HEK293 (cell line): ENCODE measurements at regions not wholly inside any gene's neighbourhood (a gene's known extent, or its start where the extent isn't known, plus 50 kb on each side); places are given as distances from the start of the nearest gene placed in this dataset.

Experiments used
- CTCF ChIA-PET: fragments of 350-600 bp; formaldehyde crosslinking; extraction: SDS; loops from one replicate; lab custom pipeline; 2021; ENCODE audit warnings: antibody characterized with exemption; lab: Yijun Ruan, JAX
- POLR2A ChIA-PET: fragments of 300-600 bp; formaldehyde crosslinking; extraction: SDS; loops from one replicate; lab custom pipeline; 2020; ENCODE audit warnings: antibody characterized with exemption, inconsistent platforms; lab: Yijun Ruan, JAX
- H3K27ac ChIP-seq: fragments of 200-500 bp; sonication (Bioruptor generic); 2 replicates; pipeline ENCODE4 v1.5.1; 2014; ENCODE audit warnings: low read depth, low read length, control low read depth, inconsistent platforms; ENCODE audit errors: extremely low read depth
- H3K36me3 ChIP-seq, 2 experiments: fragments of 200-500 bp in 1 of 2; sonication (Bioruptor generic) in 1 of 2; 1 replicate in 1 of 2; 2 replicates in 1 of 2; pipeline ENCODE4 v1.5.1; 2014 to 2017; ENCODE audit warnings: inconsistent platforms in 2 of 2, low read length in 2 of 2; ENCODE audit not compliant: control insufficient read depth in 2 of 2, insufficient read depth in 1 of 2
- H3K4me1 ChIP-seq: fragments of 200-500 bp; sonication (Bioruptor generic); 2 replicates; pipeline ENCODE4 v1.5.1; 2014; ENCODE audit warnings: mild to moderate bottlenecking, low read length, inconsistent platforms; ENCODE audit not compliant: control insufficient read depth, insufficient read depth
- H3K4me3 ChIP-seq: 2 replicates; pipeline ENCODE4 v1.5.1; 2011; ENCODE audit warnings: low read depth, mild to moderate bottlenecking, control low read depth, low read length, moderate library complexity
- H3K9me3 ChIP-seq: fragments of 200-500 bp; sonication (Bioruptor generic); 2 replicates; pipeline ENCODE4 v1.5.1; 2014; ENCODE audit warnings: low read depth, low read length, inconsistent platforms; ENCODE audit not compliant: control insufficient read depth, insufficient read depth
- HIC1 ChIP-seq: fragments of 450-650 bp; formaldehyde crosslinking; IDR thresholded peaks from 2 replicates; pipeline ENCODE4 v1.5.1; 2016; ENCODE audit warnings: missing biosample characterization, missing genetic modification characterization
- MYNN ChIP-seq: fragments of 450-650 bp; formaldehyde crosslinking; IDR thresholded peaks from 2 replicates; pipeline ENCODE4 v1.5.1; 2016; ENCODE audit warnings: missing biosample characterization, missing genetic modification characterization, borderline replicate concordance
- PRDM4 ChIP-seq: fragments of 450-650 bp; formaldehyde crosslinking; IDR thresholded peaks from 2 replicates; pipeline ENCODE4 v1.5.1; 2017; ENCODE audit warnings: missing biosample characterization, missing genetic modification characterization
- PRDM6 ChIP-seq: fragments of 450-650 bp; formaldehyde crosslinking; IDR thresholded peaks from 2 replicates; pipeline ENCODE4 v1.5.1; 2017; ENCODE audit warnings: missing biosample characterization, missing genetic modification characterization
- RBAK ChIP-seq: fragments of 450-650 bp; formaldehyde crosslinking; IDR thresholded peaks from 2 replicates; pipeline ENCODE4 v1.5.1; 2016; ENCODE audit warnings: missing biosample characterization, missing genetic modification characterization
- SP3 ChIP-seq: fragments of 450-650 bp; formaldehyde crosslinking; IDR thresholded peaks from 2 replicates; pipeline ENCODE4 v1.5.1; 2016; ENCODE audit warnings: missing biosample characterization, missing genetic modification characterization
- ZBTB44 ChIP-seq: fragments of 450-650 bp; IDR thresholded peaks from 2 replicates; pipeline ENCODE4 v1.5.1; 2018; ENCODE audit warnings: missing biosample characterization, mild to moderate bottlenecking, missing genetic modification characterization
- ZFP3 ChIP-seq: fragments of 450-650 bp; formaldehyde crosslinking; IDR thresholded peaks from 2 replicates; pipeline ENCODE4 v1.5.1; 2016; ENCODE audit warnings: low read depth, missing biosample characterization, missing genetic modification characterization
- ZNF155 ChIP-seq: fragments of 450-650 bp; formaldehyde crosslinking; IDR thresholded peaks from 2 replicates; pipeline ENCODE4 v1.5.1; 2016; ENCODE audit warnings: missing biosample characterization, missing genetic modification characterization
- ZNF24 ChIP-seq: fragments of 450-650 bp; formaldehyde crosslinking; IDR thresholded peaks from 2 replicates; pipeline ENCODE4 v1.5.1; 2016; ENCODE audit warnings: missing biosample characterization, missing genetic modification characterization
- ZNF335 ChIP-seq: fragments of 450-650 bp; formaldehyde crosslinking; conservative IDR thresholded peaks from 2 replicates; pipeline ENCODE4 v1.5.1; 2016; ENCODE audit warnings: missing biosample characterization, missing genetic modification characterization
- ZNF341 ChIP-seq: fragments of 450-650 bp; formaldehyde crosslinking; IDR thresholded peaks from 2 replicates; pipeline ENCODE4; 2016; ENCODE audit warnings: low read depth, missing biosample characterization, missing genetic modification characterization
- ZNF416 ChIP-seq: fragments of 450-650 bp; formaldehyde crosslinking; IDR thresholded peaks from 2 replicates; pipeline ENCODE4 v1.5.1; 2016; ENCODE audit warnings: missing biosample characterization, missing genetic modification characterization
- ZNF433 ChIP-seq: fragments of 450-650 bp; formaldehyde crosslinking; IDR thresholded peaks from 2 replicates; pipeline ENCODE4 v1.5.1; 2016; ENCODE audit warnings: missing biosample characterization, missing genetic modification characterization, low read depth
- ZNF473 ChIP-seq: fragments of 450-650 bp; formaldehyde crosslinking; IDR thresholded peaks from 2 replicates; pipeline ENCODE4 v1.5.1; 2017; ENCODE audit warnings: missing biosample characterization, missing genetic modification characterization
- ZNF48 ChIP-seq: fragments of 450-650 bp; formaldehyde crosslinking; IDR thresholded peaks from 2 replicates; pipeline ENCODE4 v1.5.1; 2016; ENCODE audit warnings: missing biosample characterization, missing genetic modification characterization
- ZNF518A ChIP-seq: fragments of 450-650 bp; formaldehyde crosslinking; conservative IDR thresholded peaks from 2 replicates; pipeline ENCODE4 v1.5.1; 2016; ENCODE audit warnings: low read depth, missing biosample characterization, missing genetic modification characterization
- ZNF600 ChIP-seq: fragments of 450-650 bp; formaldehyde crosslinking; IDR thresholded peaks from 2 replicates; pipeline ENCODE4 v1.5.1; 2016; ENCODE audit warnings: missing biosample characterization, missing genetic modification characterization
- ZNF621 ChIP-seq: fragments of 450-650 bp; formaldehyde crosslinking; IDR thresholded peaks from 2 replicates; pipeline ENCODE4 v1.5.1; 2017; ENCODE audit warnings: missing biosample characterization, missing genetic modification characterization

GRCh38 chr6:113616701-113617274 is 240.4 kb upstream of the MARCKS start:
- no peak for TF ChIP-seq ZNF335 (tag by site-specific recombination)
- TF ChIP-seq ZNF621 (tag by site-specific recombination), result no peak
- TF ChIP-seq ZNF433 (tag by site-specific recombination), result no peak
- no peak for TF ChIP-seq ZNF473 (tag by site-specific recombination)
- no peak for TF ChIP-seq RBAK (tag by site-specific recombination)
- TF ChIP-seq MYNN (tag by site-specific recombination), result no peak
- no peak for TF ChIP-seq ZFP3 (tag by site-specific recombination)
- no peak for TF ChIP-seq ZNF155 (tag by site-specific recombination)
- no peak for TF ChIP-seq ZNF518A (tag by site-specific recombination)
- no peak for TF ChIP-seq ZNF48 (tag by site-specific recombination)
- TF ChIP-seq ZNF341 (tag by site-specific recombination), result no peak
- TF ChIP-seq ZBTB44 (tag by site-specific recombination), result no peak
- no peak for TF ChIP-seq ZNF416 (tag by site-specific recombination)
- no peak for TF ChIP-seq ZNF24 (tag by site-specific recombination)
- no peak for TF ChIP-seq PRDM4 (tag by site-specific recombination)
- no peak for TF ChIP-seq SP3 (tag by site-specific recombination)
- no peaks in the 10 kb centered on the region for H3K36me3 ChIP-seq
- H3K4me3 ChIP-seq, result no peak overlapping the region
- ChIA-PET POLR2A (no interaction called here), CTCF (no interaction called here)
- no peaks in the 10 kb centered on the region for H3K9me3 ChIP-seq
- H3K4me1 ChIP-seq, result peaks cover 5% of the 10 kb centered on the region
- no peak overlapping the region for H3K27ac ChIP-seq

- no peaks in the 10 kb centered on the region for H3K9me3 ChIP-seq
- H3K36me3 ChIP-seq, result no peaks in the 10 kb centered on the region
- POLR2A ChIA-PET, result interaction anchor here (0.6 kb wide), 2 partner anchors 227 to 877 kb away, joined by 3 read pairs; no protein-coding TSS in a partner anchor
- peaks cover 5% of the 10 kb centered on the region for H3K4me1 ChIP-seq
- H3K27ac ChIP-seq, result no peak overlapping the region
- CTCF ChIA-PET, result interaction anchor here (0.7 to 1.3 kb wide), 2 partner anchors 32 to 1205 kb away, joined by 3 read pairs; no protein-coding TSS in a partner anchor
- no peak overlapping the region for H3K4me3 ChIP-seq
- TF ChIP-seq ZNF600 (tag by site-specific recombination), result 0 out of 2 replicates have a peak, but pooled peaks have one; percentile 18
- TF ChIP-seq PRDM6, result peak; percentile 75
- no peak for TF ChIP-seq HIC1 (tag by site-specific recombination)
Measured at GRCh38 chr6:113619077-113619476, 238.1 kb upstream of the MARCKS start.
